IMR-90 (cell line): ENCODE measurements at regions not wholly inside any gene's neighbourhood (a gene's known extent, or its start where the extent isn't known, plus 50 kb on each side); places are given as distances from the start of the nearest gene placed in this dataset.

Experiments used
- ATAC-seq: fragments of 200-7000 bp; cut with Tn5 transposase; 2 replicates; pipeline ENCODE4 v1.9.1; 2020; ENCODE audit warnings: low read depth, mild to moderate bottlenecking, moderate library complexity
- BruUV-seq: library from RNA; stranded (reverse); fragments of 400-500 nt; replicated peaks from 2 replicates; lab custom pipeline; 2021; lab: Mats Ljungman, UMichigan
- CTCF ChIA-PET: fragments of 300-600 bp; formaldehyde crosslinking; extraction: SDS; loops from one replicate; lab custom pipeline; 2021; ENCODE audit warnings: antibody characterized with exemption; lab: Yijun Ruan, JAX
- POLR2A ChIA-PET: fragments of 300-600 bp; sonication (Branson Sonifier 250); formaldehyde crosslinking; loops from one replicate; lab custom pipeline; 2022; ENCODE audit warnings: antibody characterized with exemption; ENCODE audit not compliant: unreplicated experiment; lab: Charles Lee
- DNase-seq: peaks from one replicate; pipeline ENCODE4 v3.0.0; 2013
- H2AFZ ChIP-seq: replicated peaks from 2 replicates; pipeline ENCODE3; 2013; ENCODE audit warnings: low read length, mild to moderate bottlenecking; ENCODE audit not compliant: poor library complexity
- H2AK5ac ChIP-seq: 2 replicates; pipeline ENCODE4 v1.6.1; 2013; ENCODE audit warnings: low read depth, low read length, inconsistent platforms
- H2AK9ac ChIP-seq: replicated peaks from 2 replicates; pipeline ENCODE3; 2013; ENCODE audit warnings: mild to moderate bottlenecking, low read depth, low read length, moderate library complexity; ENCODE audit not compliant: poor library complexity
- H2BK120ac ChIP-seq: 2 replicates; pipeline ENCODE4 v1.6.1; 2013; ENCODE audit warnings: low read depth, low read length, inconsistent platforms
- H2BK15ac ChIP-seq: 3 replicates; pipeline ENCODE4 v1.6.1; 2013; ENCODE audit warnings: low read depth, low read length, inconsistent platforms
- H2BK20ac ChIP-seq: 2 replicates; pipeline ENCODE4 v1.6.1; 2013; ENCODE audit warnings: low read depth, mild to moderate bottlenecking, inconsistent platforms, low read length, moderate library complexity
- H2BK5ac ChIP-seq: 2 replicates; pipeline ENCODE4 v1.6.1; 2013; ENCODE audit warnings: mild to moderate bottlenecking, low read depth, low read length, inconsistent platforms; ENCODE audit not compliant: poor library complexity, severe bottlenecking
- H3K14ac ChIP-seq: replicated peaks from 2 replicates; pipeline ENCODE4 v1.6.1; 2013; ENCODE audit warnings: low read depth, low read length, inconsistent platforms
- H3K18ac ChIP-seq: 2 replicates; pipeline ENCODE4 v1.6.1; 2013; ENCODE audit warnings: low read depth, low read length, control low read depth
- H3K23ac ChIP-seq: 2 replicates; pipeline ENCODE4 v1.6.1; 2013; ENCODE audit warnings: low read depth, low read length, inconsistent platforms
- H3K27ac ChIP-seq: 2 replicates; pipeline ENCODE4 v1.5.1; 2013; ENCODE audit warnings: mild to moderate bottlenecking, control low read depth, low read length; ENCODE audit not compliant: insufficient read depth
- H3K27me3 ChIP-seq: 2 replicates; pipeline ENCODE4 v1.6.1; 2013; ENCODE audit warnings: low read length; ENCODE audit not compliant: control insufficient read depth, insufficient read depth
- H3K36me3 ChIP-seq: 2 replicates; pipeline ENCODE4 v1.6.1; 2013; ENCODE audit warnings: low read length, mixed read lengths; ENCODE audit not compliant: control insufficient read depth, insufficient read depth
- H3K4ac ChIP-seq: 2 replicates; pipeline ENCODE4 v1.6.1; 2013; ENCODE audit warnings: low read depth, low read length, inconsistent platforms
- H3K4me1 ChIP-seq: 2 replicates; pipeline ENCODE4 v1.6.1; 2013; ENCODE audit warnings: low read length, mixed read lengths; ENCODE audit not compliant: control insufficient read depth, insufficient read depth
- H3K4me2 ChIP-seq: 2 replicates; pipeline ENCODE4 v1.6.1; 2013; ENCODE audit warnings: low read depth, mild to moderate bottlenecking, control low read depth, low read length, moderate library complexity
- H3K4me3 ChIP-seq: 2 replicates; pipeline ENCODE4 v1.5.1; 2013; ENCODE audit warnings: low read depth, mild to moderate bottlenecking, control low read depth, low read length, moderate library complexity; ENCODE audit not compliant: insufficient read depth
- H3K56ac ChIP-seq: 2 replicates; pipeline ENCODE4 v1.6.1; 2013; ENCODE audit warnings: low read length, inconsistent platforms; ENCODE audit not compliant: insufficient read depth; ENCODE audit errors: extremely low read depth
- H3K79me1 ChIP-seq, 2 experiments: 2 replicates each; pipeline ENCODE4 v1.6.1; 2013; ENCODE audit warnings: low read length in 2 of 2, inconsistent platforms in 1 of 2, low read depth in 1 of 2
- H3K9ac ChIP-seq: 2 replicates; pipeline ENCODE4 v1.6.1; 2013; ENCODE audit warnings: low read depth, low read length, control low read depth
- H3K9me1 ChIP-seq: 2 replicates; pipeline ENCODE4 v1.6.1; 2013; ENCODE audit warnings: low read length, inconsistent platforms; ENCODE audit not compliant: insufficient read depth
- H3K9me3 ChIP-seq: 2 replicates; pipeline ENCODE4 v1.6.1; 2013; ENCODE audit warnings: low read length; ENCODE audit not compliant: control insufficient read depth, insufficient read depth
- H4K20me1 ChIP-seq: 2 replicates; pipeline ENCODE4 v1.6.1; 2013; ENCODE audit warnings: low read length, inconsistent platforms; ENCODE audit not compliant: insufficient read depth
- H4K5ac ChIP-seq: 2 replicates; pipeline ENCODE4 v1.6.1; 2013; ENCODE audit warnings: mild to moderate bottlenecking, low read depth, low read length, control low read depth
- H4K8ac ChIP-seq, 2 experiments: 2 replicates each; pipeline ENCODE4 v1.6.1; 2013; ENCODE audit warnings: low read depth in 2 of 2, low read length in 2 of 2, control low read depth in 1 of 2, inconsistent platforms in 1 of 2
- H4K91ac ChIP-seq: 2 replicates; pipeline ENCODE4 v1.6.1; 2013; ENCODE audit warnings: low read depth, low read length, inconsistent platforms; ENCODE audit not compliant: insufficient read depth
- BHLHE40 ChIP-seq: fragments of 150-350 bp; IDR thresholded peaks from 2 replicates; pipeline ENCODE4 v1.6.1; 2016; ENCODE audit warnings: mild to moderate bottlenecking, low read depth, low read length
- CHD1 ChIP-seq: IDR thresholded peaks from 2 replicates; pipeline ENCODE4 v1.6.1; 2012; ENCODE audit warnings: low read depth, low read length, improper control_type of control experiment
- NFE2L2 ChIP-seq: fragments of 150-350 bp; IDR thresholded peaks from 2 replicates; pipeline ENCODE4 v1.6.1; 2016; ENCODE audit warnings: low read depth, mild to moderate bottlenecking, low read length
- USF2 ChIP-seq: fragments of 150-350 bp; IDR thresholded peaks from 2 replicates; pipeline ENCODE4 v1.6.1; 2017; ENCODE audit warnings: mild to moderate bottlenecking, antibody characterized with exemption, low read length, low read depth
- WGBS, 2 experiments: methylation state at CpG; one replicate each; pipeline versions ENCODE4 v1.1.5 to v1.1.7; 2013; ENCODE audit warnings: missing lambda C conversion rate in 2 of 2; ENCODE audit not compliant: insufficient read length in 1 of 2; ENCODE audit errors: extremely low coverage in 2 of 2; 5-methylcytosine and 5-hydroxymethylcytosine counted together
- dilution Hi-C: fragments of 300-500 bp; cut with HindIII; formaldehyde crosslinking; loops from one replicate; pipeline ENCODE4 v1.14.3; 2018; ENCODE audit warnings: low sequenced_read_pairs; ENCODE audit not compliant: unreplicated experiment
- in situ Hi-C: fragments of 300-500 bp; cut with MboI; formaldehyde crosslinking; loops from 3 replicates; pipeline ENCODE4 v1.14.3; 2019; ENCODE audit warnings: low sequenced_read_pairs, inconsistent platforms, mixed read lengths
- intact Hi-C: fragments of 100-400 bp; cut with micrococcal nuclease; formaldehyde crosslinking; loops from 2 replicates; pipeline ENCODE4 v1.10.0; 2022

GRCh38 chr20:4366076-4366475 lies 117.0 kb upstream of the ADRA1D start:
- H3K9me3 ChIP-seq, result peaks cover 3% of the 10 kb centered on the region; the same call in 1 of the 2 replicates
- no peak overlapping the region for H3K14ac ChIP-seq
- H2BK20ac ChIP-seq, result no peak overlapping the region
- H4K91ac ChIP-seq, result no peak overlapping the region
- no peak overlapping the region for H2BK120ac ChIP-seq
- H2BK15ac ChIP-seq, result no peak overlapping the region
- 0 out of 2 replicates have a peak, but pooled peaks cover 2% of the 10 kb centered on the region for H3K9me1 ChIP-seq
- no peak overlapping the region for H4K5ac ChIP-seq
- H3K4me3 ChIP-seq, result no peak overlapping the region
- no peak overlapping the region for H2AK5ac ChIP-seq
- no peak overlapping the region for H4K8ac ChIP-seq
- ATAC-seq, result no peak
- no peak overlapping the region for H3K4ac ChIP-seq
- no peak overlapping the region for H2AK9ac ChIP-seq
- dilution Hi-C loops (no loop called here), intact Hi-C loops (no loop called here), in situ Hi-C loops (no loop called here)
- POLR2A ChIA-PET, result no interaction called here
- H3K23ac ChIP-seq, result no peak overlapping the region
- H3K9ac ChIP-seq, result no peak overlapping the region
- TF ChIP-seq BHLHE40 (no peak), USF2 (no peak), NFE2L2 (no peak), CHD1 (no peak)
- H3K27ac ChIP-seq, result no peak overlapping the region
- no peaks in the 10 kb centered on the region for H3K4me1 ChIP-seq
- no peaks in the 10 kb centered on the region for H3K36me3 ChIP-seq
- H3K18ac ChIP-seq, result no peak overlapping the region
- peaks cover 2% of the 10 kb centered on the region; the same call in 1 of the 2 replicates for H3K27me3 ChIP-seq
- WGBS, 2 experiments, result no CpG with 5 or more reads among the region's 1 CpG
- no TSS peak for BruUV-seq
- H4K20me1 ChIP-seq, result no peaks in the 10 kb centered on the region
- no peak overlapping the region for H2BK5ac ChIP-seq
- no peak overlapping the region for H3K56ac ChIP-seq
- no peak overlapping the region for H3K4me2 ChIP-seq
- H3K79me1 ChIP-seq, result no peaks in the 10 kb centered on the region
- no peak overlapping the region for H2AFZ ChIP-seq
- CTCF ChIA-PET, result no interaction called here
- no peak for DNase-seq
